ENCODE measurements at regions not wholly inside any gene's neighbourhood (a gene's known extent, or its start where the extent isn't known, plus 50 kb on each side); places are given as distances from the start of the nearest gene placed in this dataset.

GRCh38 chr1:208298593-208299269, 54.5 kb upstream of the PLXNA2 start:
- no peak for DNase-seq (ENCODE audit: low read depth in 1 of 2, low spot score in 1 of 2)

- no peak for DNase-seq (ENCODE audit: low read depth in 1 of 2, low spot score in 1 of 2)
Observed at GRCh38 chr1:208300084-208300770, 56.0 kb upstream of the PLXNA2 start.

GRCh38 chr1:208302699-208303238, 58.6 kb upstream of the PLXNA2 start:
- no peak for DNase-seq (ENCODE audit: low read depth in 1 of 2, low spot score in 1 of 2)

GRCh38 chr1:208303743-208304712, 59.8 kb upstream of the PLXNA2 start:
- DNase-seq (ENCODE audit: low read depth in 1 of 2, low spot score in 1 of 2) = no peak

- no peak for DNase-seq (ENCODE audit: low read depth in 1 of 2, low spot score in 1 of 2)
Observed at GRCh38 chr1:208308221-208308620, 64.0 kb upstream of the PLXNA2 start.

- DNase-seq (ENCODE audit: low read depth in 1 of 2, low spot score in 1 of 2) = no peak
Observed at GRCh38 chr1:208309771-208310170, 65.6 kb upstream of the PLXNA2 start.

- no peak for DNase-seq (ENCODE audit: low read depth in 1 of 2, low spot score in 1 of 2)
Observed at GRCh38 chr1:208312706-208313105, 68.5 kb upstream of the PLXNA2 start.

GRCh38 chr1:208314431-208314830, 70.2 kb upstream of the PLXNA2 start:
- no peak for DNase-seq (ENCODE audit: low read depth in 1 of 2, low spot score in 1 of 2)

GRCh38 chr1:208318150-208318734, 74.1 kb upstream of the PLXNA2 start:
- no peak for DNase-seq (ENCODE audit: low read depth in 1 of 2, low spot score in 1 of 2)

GRCh38 chr1:208324005-208324404, 79.8 kb upstream of the PLXNA2 start:
- no peak for DNase-seq (ENCODE audit: low read depth in 1 of 2, low spot score in 1 of 2)

- DNase-seq (ENCODE audit: low read depth in 1 of 2, low spot score in 1 of 2) = no peak
Observed at GRCh38 chr1:208326033-208326432, 81.8 kb upstream of the PLXNA2 start.

GRCh38 chr1:208329300-208329699, 85.1 kb upstream of the PLXNA2 start:
- no peak for DNase-seq (ENCODE audit: low read depth in 1 of 2, low spot score in 1 of 2)

GRCh38 chr1:208332036-208332773, 88.0 kb upstream of the PLXNA2 start:
- no peak for DNase-seq (ENCODE audit: low read depth in 1 of 2, low spot score in 1 of 2)

GRCh38 chr1:208332774-208333126, 88.6 kb upstream of the PLXNA2 start:
- no peak for DNase-seq (ENCODE audit: low read depth in 1 of 2, low spot score in 1 of 2)

GRCh38 chr1:208333676-208334075, 89.5 kb upstream of the PLXNA2 start:
- no peak for DNase-seq (ENCODE audit: low read depth in 1 of 2, low spot score in 1 of 2)

- DNase-seq (ENCODE audit: low read depth in 1 of 2, low spot score in 1 of 2) = no peak
Observed at GRCh38 chr1:208335371-208336136, 91.4 kb upstream of the PLXNA2 start.

- DNase-seq (ENCODE audit: low read depth in 1 of 2, low spot score in 1 of 2) = no peak
Observed at GRCh38 chr1:208336137-208336518, 91.9 kb upstream of the PLXNA2 start.

- DNase-seq (ENCODE audit: low read depth in 1 of 2, low spot score in 1 of 2) = no peak
Observed at GRCh38 chr1:208339911-208340310, 95.7 kb upstream of the PLXNA2 start.

- DNase-seq (ENCODE audit: low read depth in 1 of 2, low spot score in 1 of 2) = no peak
Observed at GRCh38 chr1:208343226-208343625, 99.0 kb upstream of the PLXNA2 start.

All from stimulated activated CD4-positive, alpha-beta T cell treated with anti-CD3 and anti-CD28 coated beads, Interleukin-15, amount 100 ng/mL, for 1 hour (primary cell).